HG02973 (cell line): ENCODE measurements at regions not wholly inside any gene's neighbourhood (a gene's known extent, or its start where the extent isn't known, plus 50 kb on each side); places are given as distances from the start of the nearest gene placed in this dataset.

ENCODE experiments used
- ATAC-seq: cut with Tn5 transposase; IDR thresholded peaks from one replicate; pipeline ENCODE4 v1.9.1; 2021; ENCODE audit warnings: moderate library complexity; ENCODE audit not compliant: unreplicated experiment

DNA sequence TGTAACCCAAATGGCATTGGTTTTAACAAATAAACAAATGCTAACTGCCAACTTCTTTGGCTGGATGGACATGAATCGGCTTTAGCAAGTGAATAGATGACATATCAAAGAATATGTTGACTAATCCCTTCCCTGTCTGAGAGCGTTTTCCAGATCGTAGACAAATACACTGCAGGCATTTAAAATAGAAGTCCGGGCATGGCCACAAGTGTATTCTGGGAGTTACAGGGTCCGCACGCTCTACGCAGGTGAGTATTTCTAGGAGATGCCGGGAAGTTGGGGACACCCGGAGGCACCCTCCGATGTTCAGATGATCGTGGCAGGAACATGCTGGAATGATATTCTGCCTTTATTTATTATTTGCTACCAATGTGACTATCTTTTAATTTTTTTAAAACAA lies 53.2 kb upstream of the ZNF536 start:
- ATAC-seq: no peak

DNA sequence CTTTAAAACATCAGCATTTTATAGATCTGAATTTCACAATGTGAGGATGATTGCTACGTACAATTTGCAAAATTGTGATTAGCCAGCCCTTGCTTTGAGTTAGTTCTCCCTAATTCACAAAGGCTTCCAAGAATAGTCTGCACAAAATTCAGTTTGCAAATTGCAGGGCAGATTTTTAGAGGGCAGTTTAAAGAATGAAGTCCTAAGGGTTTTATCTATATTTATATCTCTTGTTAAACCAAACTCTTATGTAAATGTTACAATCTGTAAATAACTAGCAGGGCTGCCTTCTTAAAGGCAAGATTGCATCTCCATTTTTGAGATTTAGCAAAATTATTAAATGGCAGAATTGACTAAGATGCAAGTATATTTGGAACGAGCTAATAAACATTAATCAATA lies 52.8 kb upstream of the ZNF536 start:
- no peak for ATAC-seq

DNA sequence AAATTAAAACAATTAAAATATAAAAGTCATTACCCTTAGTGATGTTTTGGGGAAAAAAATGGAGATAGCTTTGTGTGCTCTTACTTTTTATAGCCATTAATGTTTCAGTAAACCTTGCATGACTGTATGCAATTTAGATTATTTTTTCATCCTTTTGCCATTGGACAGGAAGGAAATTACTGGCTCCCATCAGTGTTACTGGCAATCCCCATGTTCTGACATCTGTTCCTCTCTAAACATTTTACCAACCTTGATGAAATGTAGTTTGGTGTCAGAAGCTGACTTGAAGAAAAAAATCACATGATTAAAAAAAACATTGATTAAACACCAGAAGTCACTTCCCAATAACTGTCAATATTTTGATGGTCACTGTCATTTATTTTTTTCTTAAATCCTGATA lies 52.3 kb upstream of the ZNF536 start:
- no peak for ATAC-seq

DNA sequence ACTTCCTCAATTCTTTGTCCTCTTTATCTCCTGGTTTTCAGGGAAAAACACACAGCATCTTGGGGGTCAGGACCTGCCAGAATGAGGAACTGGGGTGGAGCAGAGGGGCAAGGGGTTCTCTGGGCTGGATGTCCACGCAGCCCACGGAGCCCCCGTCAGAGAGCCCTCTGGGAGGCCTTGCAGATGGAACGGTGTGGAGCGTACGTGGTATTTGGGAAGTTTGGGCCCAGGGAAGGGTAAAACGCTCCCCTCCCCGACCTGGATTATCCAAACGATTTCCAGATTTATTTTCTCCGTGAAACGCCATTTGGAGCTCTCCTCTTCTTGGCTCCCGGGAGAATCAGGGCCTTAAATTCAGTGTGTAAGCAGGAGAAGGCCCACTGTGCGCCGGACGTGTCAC lies 51.7 kb upstream of the ZNF536 start:
- no peak for ATAC-seq

DNA sequence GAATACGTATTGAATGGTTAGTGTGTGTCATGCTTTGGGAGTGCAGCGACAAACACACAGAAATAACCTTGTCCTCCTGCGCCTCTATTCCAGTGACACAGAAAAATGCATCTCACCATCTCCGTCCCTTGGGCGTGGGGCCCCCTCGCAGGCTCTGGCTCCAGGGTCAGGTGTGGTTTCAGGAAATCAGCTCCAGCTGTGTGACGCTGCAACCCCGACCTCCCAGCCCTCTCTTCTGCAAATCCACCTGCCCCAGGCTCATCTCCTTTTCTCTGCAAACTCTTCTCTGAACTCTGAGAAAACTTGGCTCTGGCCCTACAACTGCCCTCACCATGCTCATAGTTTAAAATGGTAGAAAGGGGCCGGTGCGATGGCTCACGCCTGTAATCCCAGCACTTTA lies 51.3 kb upstream of the ZNF536 start:
- no peak for ATAC-seq
